Nephron progenitor cell (in vitro differentiated cells): ENCODE measurements at regions not wholly inside any gene's neighbourhood (a gene's known extent, or its start where the extent isn't known, plus 50 kb on each side); places are given as distances from the start of the nearest gene placed in this dataset.
"Not testable (repeated sequence)": the region's sequence is repeated elsewhere in the genome, so short reads cannot be mapped to it uniquely, and the experiment has no call there.

Source experiments
- DNase-seq: peaks from one replicate; pipeline ENCODE4 v3.0.0; 2021
- H3K27ac Mint-ChIP-seq: 2 replicates; pipeline ENCODE4 v1.8.0; 2021; ENCODE audit warnings: mild to moderate bottlenecking, moderate library complexity, mixed read lengths
- H3K27me3 Mint-ChIP-seq: 2 replicates; pipeline ENCODE4 v1.8.0; 2021; ENCODE audit warnings: mild to moderate bottlenecking, low read depth, mixed read lengths; ENCODE audit not compliant: poor library complexity
- H3K36me3 Mint-ChIP-seq: 2 replicates; pipeline ENCODE4 v1.8.0; 2021; ENCODE audit warnings: low read depth, mixed read lengths
- H3K4me1 Mint-ChIP-seq: 2 replicates; pipeline ENCODE4 v1.8.0; 2021; ENCODE audit warnings: mixed read lengths
- H3K4me3 Mint-ChIP-seq: 2 replicates; pipeline ENCODE4 v1.8.0; 2021; ENCODE audit warnings: mild to moderate bottlenecking, moderate library complexity, mixed read lengths
- H3K9me3 Mint-ChIP-seq: 2 replicates; pipeline ENCODE4 v1.8.0; 2021; ENCODE audit warnings: mild to moderate bottlenecking, moderate library complexity, mixed read lengths
- TF ChIP-seq, protein P1 (sequence below): fragments of 200-600 bp; sonication (generic); IDR thresholded peaks from 2 replicates; pipeline ENCODE4 v1.5.0; 2021; ENCODE audit warnings: antibody characterized with exemption

DNA sequence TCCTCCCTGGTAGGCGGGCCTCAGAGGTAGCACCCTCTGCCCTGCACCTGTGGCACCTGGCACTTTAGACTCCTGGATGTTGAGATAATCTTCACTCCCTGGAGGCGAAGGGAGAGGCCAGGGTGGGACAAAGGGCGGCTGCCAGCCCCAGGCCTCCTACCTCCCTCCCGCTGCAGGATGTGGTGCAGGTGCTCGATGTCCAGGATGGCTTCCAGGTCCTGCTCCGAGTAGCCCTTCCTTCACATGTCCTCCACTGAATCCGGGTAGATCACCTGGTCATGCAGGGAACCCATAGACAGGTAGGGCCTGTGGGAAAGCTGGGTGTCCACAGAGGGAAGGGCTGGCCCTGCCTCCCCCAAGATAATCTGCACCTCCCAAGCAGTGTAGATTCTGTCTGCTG lies 1075.6 kb downstream of the RPIA start:
- peaks cover 93% of the 10 kb centered on the region for H3K9me3 Mint-ChIP-seq
- H3K27me3 Mint-ChIP-seq, H3K4me1 Mint-ChIP-seq, H3K36me3 Mint-ChIP-seq, H3K27ac Mint-ChIP-seq, DNase-seq, H3K4me3 Mint-ChIP-seq: not testable (repeated sequence)

DNA sequence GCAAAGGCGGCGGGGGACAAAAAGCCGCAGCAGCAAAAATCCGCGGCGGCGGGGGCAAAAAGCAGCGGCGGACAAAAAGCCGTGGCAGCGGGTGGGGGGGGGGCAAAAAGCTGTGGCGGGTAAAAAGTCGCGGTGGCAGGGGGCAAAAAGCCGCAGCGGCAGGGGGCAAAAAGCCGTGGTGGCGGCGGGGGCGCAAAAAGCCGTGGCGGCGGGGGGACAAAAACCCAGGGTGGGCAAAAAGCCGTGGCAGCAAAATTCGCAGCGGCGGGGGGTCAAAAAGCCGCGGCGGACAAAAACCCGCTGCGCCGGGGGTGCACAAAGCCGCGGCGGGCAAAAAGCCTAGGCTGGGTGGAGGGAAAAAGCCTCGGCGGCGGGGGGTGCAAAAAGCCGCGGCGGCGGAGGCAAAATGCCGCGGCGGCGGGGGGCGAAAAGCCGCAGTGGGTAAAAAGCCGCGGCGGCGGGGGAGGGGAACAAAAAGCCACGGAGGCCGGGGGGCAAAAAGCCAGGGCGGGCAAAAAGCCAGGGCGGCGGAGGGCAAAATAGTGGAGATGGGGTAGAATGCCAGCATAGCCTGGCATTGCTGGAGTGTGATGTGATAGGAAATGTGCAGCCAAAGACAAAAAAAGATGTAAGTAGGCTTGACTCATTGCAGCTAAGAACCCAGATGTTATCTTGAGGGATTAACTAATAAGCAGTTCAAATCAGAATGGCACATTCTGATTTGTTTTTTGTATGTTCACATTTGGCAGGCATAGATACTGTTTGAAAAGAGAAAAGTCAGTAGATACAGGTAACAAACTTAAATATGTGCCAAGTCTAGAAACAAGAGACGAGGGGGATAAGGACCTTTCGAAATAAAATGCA lies 1076.3 kb downstream of the RPIA start:
- peaks cover 4% of the 10 kb centered on the region for H3K36me3 Mint-ChIP-seq
- no peaks in the 10 kb centered on the region for H3K27me3 Mint-ChIP-seq
- peaks cover 91% of the 10 kb centered on the region for H3K9me3 Mint-ChIP-seq
- no peak overlapping the region for H3K4me3 Mint-ChIP-seq
- H3K4me1 Mint-ChIP-seq: no peaks in the 10 kb centered on the region
- no peak overlapping the region for H3K27ac Mint-ChIP-seq
- DNase-seq: no peak
- TF ChIP-seq, protein P1, sequence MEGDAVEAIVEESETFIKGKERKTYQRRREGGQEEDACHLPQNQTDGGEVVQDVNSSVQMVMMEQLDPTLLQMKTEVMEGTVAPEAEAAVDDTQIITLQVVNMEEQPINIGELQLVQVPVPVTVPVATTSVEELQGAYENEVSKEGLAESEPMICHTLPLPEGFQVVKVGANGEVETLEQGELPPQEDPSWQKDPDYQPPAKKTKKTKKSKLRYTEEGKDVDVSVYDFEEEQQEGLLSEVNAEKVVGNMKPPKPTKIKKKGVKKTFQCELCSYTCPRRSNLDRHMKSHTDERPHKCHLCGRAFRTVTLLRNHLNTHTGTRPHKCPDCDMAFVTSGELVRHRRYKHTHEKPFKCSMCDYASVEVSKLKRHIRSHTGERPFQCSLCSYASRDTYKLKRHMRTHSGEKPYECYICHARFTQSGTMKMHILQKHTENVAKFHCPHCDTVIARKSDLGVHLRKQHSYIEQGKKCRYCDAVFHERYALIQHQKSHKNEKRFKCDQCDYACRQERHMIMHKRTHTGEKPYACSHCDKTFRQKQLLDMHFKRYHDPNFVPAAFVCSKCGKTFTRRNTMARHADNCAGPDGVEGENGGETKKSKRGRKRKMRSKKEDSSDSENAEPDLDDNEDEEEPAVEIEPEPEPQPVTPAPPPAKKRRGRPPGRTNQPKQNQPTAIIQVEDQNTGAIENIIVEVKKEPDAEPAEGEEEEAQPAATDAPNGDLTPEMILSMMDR: no peak

- Mint-ChIP-seq H3K9me3 (peaks cover 97% of the 10 kb centered on the region), H3K36me3 (peaks cover 70% of the 10 kb centered on the region), H3K27ac (no peak overlapping the region), H3K4me1 (no peaks in the 10 kb centered on the region), H3K27me3 (peaks cover 3% of the 10 kb centered on the region), H3K4me3 (no peak overlapping the region)
- no peak for DNase-seq
- TF ChIP-seq, protein P1: no peak
Observed at GRCh38 chr2:89775885-89776284, 1084.4 kb downstream of the RPIA start.

GRCh38 chr2:89780318-89780717 lies 1088.8 kb downstream of the RPIA start:
- no peak for DNase-seq
- TF ChIP-seq, protein P1: no peak
- Mint-ChIP-seq H3K36me3 (peaks cover 86% of the 10 kb centered on the region), H3K9me3 (peaks cover 100% of the 10 kb centered on the region), H3K27me3 (no peaks in the 10 kb centered on the region), H3K4me3 (no peak overlapping the region), H3K27ac (no peak overlapping the region), H3K4me1 (no peaks in the 10 kb centered on the region)

DNA sequence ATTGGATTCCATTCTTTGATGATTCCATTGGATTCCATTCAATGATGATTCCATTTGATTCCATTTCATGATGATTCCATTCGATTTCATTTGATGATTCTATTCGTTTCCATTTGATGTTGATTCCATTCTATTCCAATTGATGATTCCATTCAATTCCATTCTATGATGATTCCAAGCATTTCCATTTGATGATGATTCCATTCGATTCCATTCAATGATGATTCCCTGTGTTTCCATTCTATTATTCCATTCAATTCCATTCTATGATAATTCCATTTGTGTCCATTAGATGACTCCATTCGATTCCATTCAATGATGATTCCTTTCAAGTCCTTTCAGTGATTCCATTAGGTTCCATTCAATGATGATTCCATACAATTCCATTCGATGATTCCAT lies 1090.5 kb downstream of the RPIA start:
- H3K36me3 Mint-ChIP-seq: peaks cover 77% of the 10 kb centered on the region

DNA sequence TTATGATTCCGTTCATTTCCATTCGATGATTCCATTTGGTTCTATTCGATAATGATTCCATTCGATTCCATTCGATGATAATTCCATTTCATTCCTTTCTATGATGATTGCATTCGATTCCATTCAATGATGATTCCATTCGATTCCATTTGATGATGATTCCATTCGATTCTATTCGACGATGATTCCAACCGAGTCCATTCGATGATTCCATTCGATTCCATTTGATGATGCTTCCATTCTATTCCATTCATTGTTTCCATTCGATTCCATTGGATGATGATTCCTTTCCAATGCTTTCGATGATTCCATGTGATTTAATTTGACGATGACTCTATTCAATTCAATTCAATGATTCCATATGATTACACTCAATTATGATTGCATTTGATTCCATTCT lies 1093.5 kb downstream of the RPIA start:
- Mint-ChIP-seq H3K27ac (no peak overlapping the region), H3K9me3 (peaks cover 100% of the 10 kb centered on the region), H3K27me3 (no peaks in the 10 kb centered on the region), H3K4me1 (no peaks in the 10 kb centered on the region), H3K4me3 (no peak overlapping the region), H3K36me3 (peaks cover 79% of the 10 kb centered on the region)
- no peak for DNase-seq
- TF ChIP-seq, protein P1: no peak

More for the DNA sequence above, 1090.5 kb downstream of the RPIA start:
- DNase-seq: no peak
- Mint-ChIP-seq H3K4me1 (no peaks in the 10 kb centered on the region), H3K4me3 (no peak overlapping the region), H3K27me3 (no peaks in the 10 kb centered on the region), H3K9me3 (peaks cover 100% of the 10 kb centered on the region), H3K27ac (no peak overlapping the region)
- TF ChIP-seq, protein P1: no peak

- not testable (repeated sequence) for H3K4me3 Mint-ChIP-seq, H3K27ac Mint-ChIP-seq
- H3K36me3 Mint-ChIP-seq: peaks cover 79% of the 10 kb centered on the region
Observed at GRCh38 chr2:89785528-89785927, 1094.1 kb downstream of the RPIA start.

DNA sequence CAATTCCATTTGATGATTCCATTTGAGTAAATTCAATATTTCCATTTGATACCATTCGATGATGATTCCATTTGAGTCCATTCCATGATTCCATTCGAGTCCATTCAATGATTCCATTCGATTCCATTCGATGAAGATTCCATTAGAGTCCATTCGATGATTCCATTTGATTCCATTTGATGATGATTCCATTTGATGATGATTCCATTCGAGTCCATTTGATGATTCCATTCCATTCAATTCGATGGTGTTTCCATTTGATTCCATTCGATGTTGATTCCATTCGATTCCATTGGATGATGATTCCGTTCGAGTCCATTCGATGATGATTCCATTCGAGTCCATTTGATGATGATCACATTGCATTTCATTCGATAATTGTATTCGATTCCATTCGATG lies 1095.2 kb downstream of the RPIA start:
- H3K4me1 Mint-ChIP-seq, H3K27ac Mint-ChIP-seq, DNase-seq, H3K4me3 Mint-ChIP-seq, H3K27me3 Mint-ChIP-seq: not testable (repeated sequence)
- H3K36me3 Mint-ChIP-seq: peaks cover 76% of the 10 kb centered on the region
- H3K9me3 Mint-ChIP-seq: peaks cover 100% of the 10 kb centered on the region

More at GRCh38 chr2:89785528-89785927, 1094.1 kb downstream of the RPIA start:
- H3K27me3 Mint-ChIP-seq, DNase-seq, H3K4me1 Mint-ChIP-seq: not testable (repeated sequence)
- peaks cover 100% of the 10 kb centered on the region for H3K9me3 Mint-ChIP-seq

- not testable (repeated sequence) for H3K4me3 Mint-ChIP-seq, DNase-seq, H3K27ac Mint-ChIP-seq, H3K27me3 Mint-ChIP-seq, H3K4me1 Mint-ChIP-seq
- Mint-ChIP-seq H3K9me3 (peaks cover 100% of the 10 kb centered on the region), H3K36me3 (peaks cover 77% of the 10 kb centered on the region)
Observed at GRCh38 chr2:89795530-89795929, 1104.1 kb downstream of the RPIA start.
